NCI-H82 (cell line): ENCODE measurements at regions not wholly inside any gene's neighbourhood (a gene's known extent, or its start where the extent isn't known, plus 50 kb on each side); places are given as distances from the start of the nearest gene placed in this dataset.
"Not testable (repeated sequence)": the region's sequence is repeated elsewhere in the genome, so short reads cannot be mapped to it uniquely, and the experiment has no call there.

Experiments
- DNase-seq: peaks from one replicate; lab custom pipeline; 2025; lab: John Stamatoyannopoulos, UW

DNA sequence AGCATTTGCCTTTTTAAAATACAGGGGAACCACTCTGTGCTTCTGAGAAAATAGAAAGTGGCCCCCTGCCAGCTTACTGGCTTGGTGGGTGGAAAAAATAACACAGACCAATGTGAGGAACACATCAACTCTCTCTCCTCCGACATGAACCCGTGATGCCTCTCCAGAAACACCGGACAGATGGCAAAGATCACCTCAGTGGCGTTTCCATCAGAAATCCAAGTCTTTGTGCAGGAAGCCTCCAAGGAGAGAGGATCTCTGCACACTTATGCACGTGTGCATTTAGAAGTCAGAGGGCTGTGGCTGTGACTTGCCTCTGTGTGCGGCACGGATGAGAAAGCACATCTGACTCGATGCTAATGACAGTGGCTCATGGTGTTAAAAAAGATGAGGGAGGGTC, 112.3 kb upstream of the KLF12 start:
- DNase-seq, result peak; percentile 32

DNA sequence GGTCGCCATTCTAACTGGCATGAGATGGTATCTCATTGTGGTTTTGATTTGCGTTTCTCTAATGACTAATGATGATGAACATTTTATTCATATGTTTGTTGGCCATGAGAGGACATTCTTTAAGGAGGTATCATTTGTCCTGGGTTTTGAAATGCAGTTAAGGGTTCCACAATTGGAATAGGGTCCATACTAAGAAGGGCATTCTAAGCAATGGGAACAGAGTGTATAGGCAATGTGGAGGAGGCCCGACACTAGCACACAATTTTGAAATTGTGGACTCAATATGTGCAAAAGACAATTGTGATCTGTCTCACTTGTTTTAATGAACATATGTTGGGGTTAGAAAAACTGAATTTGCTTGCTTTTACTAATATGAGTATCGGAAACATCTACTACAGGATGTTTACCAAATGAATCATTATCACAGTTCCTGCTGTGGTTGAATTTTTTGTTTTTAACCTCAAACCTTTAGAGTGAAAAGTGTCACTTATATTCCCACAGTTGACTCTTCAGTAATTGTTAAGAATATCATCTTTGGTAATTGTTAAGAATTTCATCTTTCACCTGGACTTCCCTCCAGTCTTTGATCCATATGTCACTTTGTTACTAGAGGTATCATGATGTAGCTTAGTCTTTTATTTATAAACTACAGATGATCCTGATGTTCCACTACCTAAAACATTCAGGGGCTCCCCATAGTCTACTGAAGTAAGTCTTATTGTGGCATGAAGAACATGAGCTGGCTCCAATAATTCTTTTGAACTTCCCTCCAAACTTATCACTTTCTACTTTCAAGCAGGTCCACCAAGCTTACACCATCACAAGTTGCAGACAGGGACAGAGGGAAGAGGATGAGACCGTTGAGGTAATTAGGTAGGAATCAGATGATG, 109.7 kb upstream of the KLF12 start:
- DNase-seq, result no peak

DNA sequence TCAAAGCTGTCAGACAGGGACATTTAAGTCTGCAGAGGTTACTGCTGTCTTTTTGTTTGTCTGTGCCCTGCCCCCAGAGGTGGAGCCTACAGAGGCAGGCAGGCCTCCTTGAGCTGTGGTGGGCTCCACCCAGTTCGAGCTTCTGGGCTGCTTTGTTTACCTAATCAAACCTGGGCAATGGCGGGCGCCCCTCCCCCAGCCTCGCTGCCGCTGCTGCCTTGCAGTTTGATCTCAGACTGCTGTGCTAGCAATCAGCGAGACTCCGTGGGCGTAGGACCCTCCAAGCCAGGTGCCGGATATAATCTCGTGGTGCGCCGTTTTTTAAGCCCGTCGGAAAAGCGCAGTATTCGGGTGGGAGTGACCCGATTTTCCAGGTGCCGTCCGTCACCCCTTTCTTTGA, 107.1 kb upstream of the KLF12 start:
- not testable (repeated sequence) for DNase-seq

DNA sequence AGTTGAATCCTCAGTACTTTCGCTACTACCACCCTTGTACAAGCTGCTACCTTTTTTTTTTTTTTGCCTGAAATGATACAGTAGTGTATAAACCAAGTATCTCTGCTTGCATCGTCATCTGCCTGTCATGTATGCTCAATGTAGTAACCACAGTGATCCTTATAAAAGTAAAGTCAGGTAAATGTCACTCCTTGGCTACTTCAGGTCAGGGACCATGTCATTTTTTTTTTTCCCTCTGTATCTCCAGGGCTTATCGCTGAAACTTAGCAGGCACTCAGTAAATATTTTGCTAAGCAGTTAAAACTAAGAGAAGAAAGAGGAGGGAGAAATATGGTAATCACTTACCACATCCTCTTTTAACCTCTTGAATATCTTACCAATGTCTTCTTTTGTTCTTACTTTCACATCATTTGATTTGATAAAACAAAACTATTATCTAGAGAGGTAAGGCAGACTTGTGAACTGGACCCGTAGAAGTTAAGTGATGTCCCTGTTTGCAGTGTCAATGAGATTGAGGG, 96.8 kb upstream of the KLF12 start:
- DNase-seq, result no peak

DNA sequence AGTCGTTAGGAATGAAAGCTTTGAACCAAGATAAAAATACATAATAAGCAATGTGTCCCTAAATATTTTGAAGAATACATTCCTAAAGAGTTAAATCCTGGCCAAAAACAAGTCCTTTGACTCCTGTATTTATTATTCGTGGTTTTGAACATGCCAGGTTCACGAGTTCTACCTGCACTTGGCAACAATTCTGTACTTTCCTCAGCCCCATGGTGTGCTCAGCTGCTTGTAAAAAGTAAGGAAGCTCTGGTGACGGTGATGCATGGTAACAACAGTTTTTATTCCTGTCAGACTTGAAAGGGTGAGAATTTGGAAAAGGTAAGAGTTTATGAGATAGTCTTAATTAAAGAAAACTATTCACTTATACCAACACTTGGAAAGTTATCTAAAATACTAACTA, 95.0 kb upstream of the KLF12 start:
- no peak for DNase-seq

DNA sequence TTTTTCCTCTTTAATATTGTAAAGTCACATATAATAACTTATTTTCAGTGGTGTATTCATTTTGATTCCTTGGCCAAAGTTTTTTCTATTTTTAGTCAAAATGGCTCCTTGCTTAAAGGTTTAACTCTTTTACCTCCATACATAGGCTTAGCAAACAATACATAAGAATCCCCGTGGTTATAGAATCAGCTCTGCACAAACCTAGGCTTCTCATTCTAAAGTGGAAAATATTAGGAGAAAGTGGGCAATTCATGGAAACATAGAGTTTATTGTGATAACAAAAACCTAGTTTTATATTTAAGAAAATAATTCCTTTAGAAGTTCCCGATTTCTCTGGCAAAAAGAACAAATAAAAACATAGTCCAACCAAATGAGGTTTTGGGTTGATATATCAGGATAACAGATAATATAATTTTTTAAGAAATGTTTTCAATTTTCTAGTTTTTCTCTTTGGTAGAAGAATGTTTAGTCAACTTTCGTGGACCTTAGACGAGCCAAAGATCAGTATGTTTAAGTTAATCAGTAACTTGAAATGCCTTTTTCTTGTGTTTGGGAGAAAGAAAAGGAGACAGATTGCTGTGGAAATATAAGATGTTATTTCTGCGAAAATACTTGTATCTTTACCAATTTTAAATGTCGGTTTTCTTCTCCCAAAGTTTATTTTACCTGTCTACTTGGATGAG, 93.4 kb upstream of the KLF12 start:
- no peak for DNase-seq

DNA sequence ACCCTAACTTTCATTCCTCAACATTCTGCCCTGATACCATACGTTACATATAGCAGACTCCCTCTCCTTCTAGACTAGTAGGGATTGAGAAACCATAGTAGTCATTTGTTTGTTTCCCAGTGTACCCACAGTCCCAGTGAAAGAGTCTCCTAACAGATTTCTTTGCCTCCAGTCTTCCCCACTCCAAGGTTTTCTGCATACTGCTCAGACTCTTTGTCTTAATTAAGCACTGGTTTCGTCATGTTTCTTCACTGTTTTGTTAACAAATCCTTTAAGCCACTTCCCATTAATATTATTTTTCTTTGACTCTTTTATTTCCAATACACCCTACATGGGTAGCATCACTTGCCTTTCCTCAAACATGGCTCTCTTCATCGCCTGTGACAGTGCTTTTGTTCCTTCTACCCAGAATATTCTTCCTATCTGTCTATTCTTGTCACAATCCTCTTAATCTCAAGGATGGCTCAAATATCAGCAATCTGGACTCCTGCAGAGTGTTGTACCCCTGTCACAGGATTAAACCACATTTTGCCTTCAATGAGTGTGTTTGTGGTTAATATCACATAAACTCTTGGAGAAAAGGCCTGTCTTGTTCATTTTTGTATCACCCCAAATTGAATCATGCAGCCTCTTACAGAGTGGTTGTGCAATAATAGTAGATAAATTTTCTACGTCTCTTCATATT, 92.7 kb upstream of the KLF12 start:
- DNase-seq, result peak; percentile 52

DNA sequence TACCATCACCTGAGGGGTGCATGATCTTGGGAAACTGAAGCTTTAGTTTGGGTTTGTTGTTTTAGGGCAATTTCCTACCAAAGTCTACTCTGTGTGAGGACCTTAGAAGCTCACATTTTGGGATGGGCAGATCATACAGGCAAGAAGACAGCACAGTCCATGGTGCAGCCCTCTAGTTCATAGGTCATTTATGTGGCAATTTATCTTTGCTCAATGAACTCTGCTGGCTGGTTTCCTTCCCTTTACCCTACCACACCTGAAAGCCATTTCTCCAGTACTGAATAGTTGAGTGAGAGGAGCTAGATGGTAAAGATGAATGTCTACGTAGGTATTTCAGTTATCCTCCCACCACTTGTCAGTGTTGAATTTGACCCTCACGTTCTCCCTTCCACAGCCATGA, 87.5 kb upstream of the KLF12 start:
- no peak for DNase-seq

DNA sequence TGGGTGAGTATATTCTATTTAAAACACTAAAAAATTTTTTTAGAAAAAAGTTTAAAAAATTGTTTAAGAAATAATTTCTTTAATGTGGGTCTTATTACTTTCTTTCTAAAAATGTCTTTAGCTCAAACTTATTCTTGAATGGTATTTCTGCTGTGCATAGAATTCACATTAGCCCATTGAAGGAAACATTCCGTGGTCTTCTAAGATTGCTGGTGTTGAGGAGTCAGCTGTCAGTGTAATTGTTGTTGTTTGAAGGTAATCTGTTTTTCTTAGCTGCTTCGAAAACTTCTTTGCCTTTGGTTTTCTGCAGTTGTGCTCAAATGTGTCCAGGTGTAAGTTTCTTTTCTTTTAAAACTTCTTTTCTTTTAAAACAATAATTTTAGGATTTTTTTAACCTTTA, 85.4 kb upstream of the KLF12 start:
- no peak for DNase-seq

DNA sequence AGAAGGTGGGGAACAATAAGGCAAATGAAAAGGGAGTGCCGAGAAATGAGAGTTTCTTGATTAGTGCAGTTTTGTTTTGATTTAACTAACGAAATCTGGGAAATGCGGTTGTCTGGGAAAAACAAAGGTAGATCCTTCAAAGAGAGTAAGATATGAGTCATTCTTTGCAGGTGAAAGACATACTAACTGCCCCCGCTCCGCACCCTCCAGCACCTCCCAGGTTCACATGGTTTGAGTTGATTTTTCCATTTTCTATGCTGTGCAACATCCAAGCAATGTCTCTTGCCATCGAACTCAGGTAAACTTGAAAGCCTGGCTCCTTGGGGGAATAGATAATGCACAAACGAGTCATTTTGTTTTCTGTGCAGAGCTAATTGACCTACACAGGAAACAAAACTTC, 84.1 kb upstream of the KLF12 start:
- no peak for DNase-seq

DNA sequence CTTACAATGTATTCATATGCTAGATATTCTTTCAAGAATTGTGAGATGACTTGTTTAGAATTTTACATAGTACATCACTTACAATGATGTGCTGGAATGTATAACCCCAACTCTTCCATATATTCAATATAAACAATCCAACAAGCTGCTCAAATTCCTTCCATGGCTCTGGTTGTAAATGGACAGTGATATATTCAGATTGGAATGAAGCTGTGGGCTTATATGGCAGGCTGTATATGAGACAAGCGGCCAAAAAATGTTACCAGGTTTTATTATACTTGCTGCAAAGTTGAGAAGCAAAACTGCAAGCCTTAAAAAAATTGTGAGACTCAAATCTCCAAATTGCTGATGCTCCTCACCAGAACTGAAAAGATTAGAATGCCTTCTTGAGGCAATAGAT, 83.6 kb upstream of the KLF12 start:
- DNase-seq, result no peak

DNA sequence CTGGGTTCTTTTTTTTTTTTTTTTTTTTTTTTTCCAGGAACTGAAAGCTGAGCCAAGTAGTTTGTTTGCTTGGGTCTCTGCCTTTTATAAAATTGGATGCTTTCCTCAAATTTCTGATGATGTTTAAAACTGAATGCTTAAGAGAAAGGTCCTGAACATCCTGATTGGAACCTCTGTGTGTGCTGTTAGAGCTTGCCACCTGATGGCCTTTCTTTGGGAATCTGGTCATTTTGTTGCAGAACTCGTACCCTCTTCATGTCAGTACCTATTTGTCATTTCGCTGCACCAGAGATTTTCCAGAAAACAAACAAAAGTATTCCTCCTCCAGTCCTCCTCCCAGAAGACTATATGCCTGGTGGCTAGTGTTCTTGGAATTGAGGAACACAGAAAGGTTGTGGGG, 81.2 kb upstream of the KLF12 start:
- no peak for DNase-seq

DNA sequence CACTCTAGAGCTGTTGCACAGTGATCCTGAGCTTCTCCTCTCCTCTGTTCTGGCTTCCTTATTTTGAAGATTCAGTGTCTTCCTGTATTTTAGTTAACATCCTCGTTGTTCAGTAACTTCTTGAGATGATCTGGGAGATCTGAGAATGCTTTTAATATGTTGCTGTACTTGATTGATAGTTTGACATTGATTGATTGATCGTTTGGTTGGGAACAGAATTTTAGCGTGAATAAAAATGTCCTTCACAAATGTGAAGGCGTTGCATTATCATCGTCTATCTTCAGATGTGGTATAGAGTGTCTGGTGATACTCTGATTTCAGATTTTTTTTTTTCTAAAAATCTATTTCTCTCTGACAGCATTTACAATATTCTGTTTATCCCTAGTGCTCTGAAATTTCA, 80.1 kb upstream of the KLF12 start:
- DNase-seq, result no peak

DNA sequence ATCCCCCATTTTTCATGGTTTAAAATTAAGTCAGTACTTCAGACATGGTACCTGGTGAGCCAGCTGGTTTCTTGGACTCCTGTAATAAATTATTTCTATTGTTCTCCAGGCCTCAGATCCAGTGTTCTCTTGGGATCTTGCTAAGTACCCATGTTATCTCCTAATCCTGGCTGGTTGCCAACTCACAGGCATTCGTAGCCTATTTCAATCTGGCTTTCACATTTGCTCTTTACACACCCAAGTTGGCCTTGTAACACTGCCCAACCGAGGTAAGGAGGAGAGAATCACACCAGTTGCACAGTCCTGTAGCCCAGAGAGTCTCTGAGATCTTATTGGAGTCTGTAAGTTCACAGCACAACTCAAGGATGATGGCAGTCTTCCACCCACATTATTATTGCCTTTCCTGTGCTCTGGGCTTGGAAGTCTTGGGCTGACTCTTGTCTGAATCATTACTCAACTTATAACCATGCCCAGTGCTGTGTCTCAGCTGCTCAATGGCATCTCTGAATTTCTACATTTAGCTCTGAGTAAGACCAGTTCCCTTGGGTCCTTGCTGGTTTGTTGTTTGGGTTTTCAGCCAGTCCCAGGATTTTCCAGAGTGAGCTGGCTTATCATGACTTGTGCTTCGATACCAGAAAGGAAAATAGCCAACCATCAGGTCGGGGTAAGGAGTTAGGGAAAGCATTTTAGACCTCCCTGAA, 76.6 kb upstream of the KLF12 start:
- peak; percentile 97 for DNase-seq

DNA sequence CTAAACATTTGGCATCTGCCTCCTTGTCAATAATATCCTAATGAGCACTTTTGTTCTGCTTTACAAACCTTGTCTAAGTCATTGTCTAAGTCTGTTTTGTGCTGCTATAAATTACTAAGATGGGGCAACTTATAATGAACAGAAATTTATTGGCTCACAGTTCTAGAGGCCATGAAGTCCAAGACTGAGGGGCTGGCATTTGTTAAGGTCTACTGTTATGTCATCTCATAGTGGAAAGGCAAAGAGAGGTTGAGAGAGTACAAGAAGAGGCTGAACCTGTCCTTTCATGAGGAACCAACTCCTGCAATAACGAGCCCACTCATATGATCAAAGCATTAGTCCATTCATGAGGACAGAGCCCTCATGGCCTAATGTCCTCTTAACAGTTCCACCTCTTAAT, 72.7 kb upstream of the KLF12 start:
- DNase-seq, result no peak

DNA sequence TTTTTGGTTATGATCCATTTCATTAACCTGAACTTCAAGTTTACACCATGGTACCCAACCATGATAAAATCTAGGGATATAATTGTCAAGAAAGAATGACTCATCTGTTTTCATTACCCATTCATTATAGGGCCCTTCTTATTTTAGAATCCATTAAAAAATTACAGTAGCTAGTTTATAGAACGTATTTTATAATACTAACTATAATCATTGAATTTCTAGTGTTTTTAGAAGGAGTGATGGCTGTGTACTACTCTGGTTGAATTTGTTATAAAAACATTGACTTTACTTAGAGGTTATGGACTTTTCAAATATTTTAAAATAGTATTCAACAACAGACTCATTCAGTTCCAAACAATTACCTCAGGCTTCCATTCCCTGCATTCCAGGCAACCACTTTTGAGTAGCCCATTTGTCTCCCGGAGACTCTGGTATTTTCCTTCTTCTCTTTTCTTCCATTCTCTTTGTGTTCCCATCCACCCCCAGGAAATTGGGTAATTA, 71.9 kb upstream of the KLF12 start:
- DNase-seq, result no peak

DNA sequence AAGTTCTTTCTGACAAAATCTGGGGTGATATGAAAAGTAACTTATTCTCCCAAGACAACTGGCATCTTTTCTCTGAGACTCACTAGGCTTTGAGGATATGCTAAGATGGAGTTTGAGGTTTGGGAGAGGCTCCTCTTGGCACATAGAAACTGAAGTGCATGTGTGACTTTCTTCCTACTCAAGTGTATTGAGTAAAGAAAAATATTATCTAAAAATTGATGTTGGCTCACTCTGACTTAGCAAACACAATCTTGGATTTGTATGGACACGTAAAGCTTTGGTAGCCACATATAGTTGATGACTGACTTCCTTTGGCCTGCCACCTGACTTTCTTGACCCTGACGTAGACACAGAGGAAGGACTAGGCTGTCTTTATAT, 71.1 kb upstream of the KLF12 start:
- DNase-seq, result no peak

DNA sequence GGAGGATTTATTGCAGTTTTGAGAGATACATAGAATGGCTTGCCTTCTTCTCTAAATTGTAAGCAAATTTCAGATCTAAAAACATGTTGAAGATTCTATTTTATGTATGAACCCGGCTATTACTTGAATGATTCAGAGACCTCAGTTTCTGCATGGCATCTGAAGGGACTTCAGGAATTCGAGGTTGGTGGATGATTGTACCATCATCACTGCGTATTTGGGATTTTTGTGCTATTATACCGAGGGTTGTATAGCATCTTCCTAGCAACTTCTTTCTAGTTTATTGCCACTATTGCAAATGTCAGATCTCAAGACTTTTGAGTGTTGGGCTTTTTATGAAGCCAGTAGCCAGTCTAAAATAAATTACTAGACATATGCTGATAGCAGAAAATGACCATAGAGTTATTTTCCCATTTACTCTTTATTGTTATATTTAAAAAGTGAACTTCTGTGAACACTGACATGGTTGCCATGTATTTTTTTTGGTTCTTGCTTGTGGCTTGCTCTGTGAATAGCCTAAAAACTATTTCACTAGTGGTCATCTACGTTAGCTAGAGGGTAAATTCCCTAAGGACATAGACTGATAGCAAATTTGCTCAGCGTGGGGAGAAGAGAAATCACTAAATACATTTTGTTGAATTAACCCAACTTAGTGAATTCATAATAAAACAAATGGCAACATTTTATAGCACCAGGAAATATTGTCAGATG, 70.6 kb upstream of the KLF12 start:
- DNase-seq, result no peak

DNA sequence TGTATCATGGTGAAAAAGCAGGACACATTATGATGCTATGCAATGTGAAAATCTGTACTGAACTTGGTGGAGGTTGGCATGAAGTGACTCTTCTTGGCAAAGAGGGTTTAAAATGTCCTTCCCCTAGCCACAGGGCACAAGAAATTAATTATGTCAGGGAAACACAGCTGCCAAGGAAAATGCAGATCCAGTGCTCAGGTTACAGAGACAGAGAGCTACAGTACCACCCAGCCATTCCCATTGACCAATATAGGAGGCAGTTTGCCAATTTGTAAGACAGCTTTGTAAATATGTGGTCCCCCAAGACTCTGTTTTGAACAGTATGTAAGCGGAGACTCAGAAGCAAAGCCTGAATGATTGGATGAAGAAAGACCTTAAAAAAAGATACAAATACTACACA, 69.4 kb upstream of the KLF12 start:
- no peak for DNase-seq

DNA sequence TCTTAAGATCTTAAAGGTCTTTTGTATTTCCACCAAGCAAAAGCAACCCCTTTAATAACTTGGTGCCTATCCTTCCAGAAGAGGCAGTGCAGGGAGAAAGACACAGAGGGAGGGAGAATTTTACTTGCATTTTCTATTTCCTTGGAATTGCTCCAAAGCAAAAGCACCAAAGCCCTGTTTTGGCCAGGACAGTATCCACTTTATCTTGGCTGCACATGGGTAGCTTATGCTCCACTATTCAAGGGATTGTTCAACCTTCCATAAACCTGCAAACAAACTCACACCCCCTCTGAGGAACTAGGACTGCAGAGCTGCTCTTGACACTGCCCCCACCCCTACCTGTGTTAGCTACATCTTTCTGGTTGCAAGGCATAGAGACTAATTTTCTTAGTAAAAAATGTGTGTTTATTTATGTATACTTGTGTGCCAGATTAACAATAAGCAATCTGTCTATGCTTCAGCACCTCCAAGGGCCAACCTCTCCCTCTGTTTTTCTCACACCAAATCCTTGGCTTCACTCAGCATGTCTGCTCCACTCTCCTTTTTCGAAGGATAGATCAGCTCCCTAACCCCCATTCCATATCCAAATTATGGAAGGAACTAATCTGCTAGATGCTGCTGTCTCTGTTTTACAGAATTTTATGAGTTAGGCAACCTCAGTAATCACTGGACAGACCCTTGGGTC, 68.1 kb upstream of the KLF12 start:
- no peak for DNase-seq

DNA sequence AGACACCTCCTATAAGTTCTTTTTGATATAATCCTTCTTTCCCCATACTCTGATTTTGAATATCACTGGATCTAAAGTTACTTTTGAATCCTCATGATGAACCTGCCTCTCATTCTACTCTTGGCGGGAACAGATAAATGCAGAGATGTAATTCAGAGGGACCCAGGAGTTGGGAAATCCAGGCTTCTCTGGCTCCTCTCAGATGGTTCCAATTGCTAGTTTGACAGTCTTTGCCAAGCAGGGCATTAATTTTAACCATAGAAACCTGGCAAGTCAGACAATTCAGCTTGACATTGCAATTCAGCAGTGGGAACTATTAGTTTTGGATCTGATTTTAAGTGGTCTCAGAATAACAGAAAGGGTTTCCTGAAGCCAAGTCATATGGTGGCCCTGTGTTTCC, 67.3 kb upstream of the KLF12 start:
- no peak for DNase-seq
